GM12878 (cell line): ENCODE measurements at regions not wholly inside any gene's neighbourhood (a gene's known extent, or its start where the extent isn't known, plus 50 kb on each side); places are given as distances from the start of the nearest gene placed in this dataset.

ENCODE experiments used
- ATAC-seq: fragments of 200-7000 bp; cut with Tn5 transposase; 3 replicates; pipeline ENCODE4 v1.9.1; 2020; ENCODE audit warnings: mild to moderate bottlenecking, moderate library complexity
- BruUV-seq: library from RNA; stranded (reverse); fragments of 400-500 nt; replicated peaks from 2 replicates; lab custom pipeline; 2021; lab: Mats Ljungman, UMichigan
- CTCF ChIA-PET: fragments of 300-600 bp; sonication (Branson Sonifier 250); formaldehyde crosslinking; extraction: SDS; loops from one replicate; lab custom pipeline; 2021; ENCODE audit warnings: inconsistent platforms; lab: Yijun Ruan, JAX
- POLR2A ChIA-PET: fragments of 350-600 bp; formaldehyde crosslinking; extraction: SDS; loops from one replicate; lab custom pipeline; 2021; ENCODE audit warnings: inconsistent platforms; lab: Charles Lee
- RAD21 ChIA-PET: fragments of 300-600 bp; sonication (Branson Sonifier 250); formaldehyde crosslinking; loops from one replicate; lab custom pipeline; 2023; ENCODE audit warnings: antibody characterized with exemption; ENCODE audit not compliant: unreplicated experiment; lab: Charles Lee
- SMC1A ChIA-PET: fragments of 300-600 bp; sonication (Branson Sonifier 250); formaldehyde crosslinking; loops from one replicate; lab custom pipeline; 2023; ENCODE audit not compliant: unreplicated experiment, uncharacterized antibody; lab: Charles Lee
- DNase-seq: peaks from one replicate; pipeline ENCODE4 v3.0.0-alpha.2; 2011; ENCODE audit warnings: low read depth, low spot score
- FAIRE-seq: peaks from 3 replicates; lab custom pipeline; 2011; peaks lifted over from hg19 to GRCh38; lab: Jason Lieb, UNC
- H2AFZ ChIP-seq: 2 replicates; pipeline ENCODE4 v1.6.0; 2011; ENCODE audit warnings: low read depth, low read length, control low read depth; ENCODE audit not compliant: control insufficient read depth
- H3K27ac ChIP-seq: 2 replicates; pipeline ENCODE4 v1.5.1; 2011; ENCODE audit warnings: control low read depth; ENCODE audit not compliant: control insufficient read depth, insufficient read depth
- H3K27me3 ChIP-seq, 2 experiments: replicated peaks in 1 of 2; 2 replicates each; pipeline versions ENCODE4 v1.6.0 to v1.6.1; 2011; ENCODE audit warnings: low read length in 1 of 2; ENCODE audit not compliant: control insufficient read depth in 2 of 2, insufficient read depth in 2 of 2
- H3K36me3 ChIP-seq, 2 experiments: 2 replicates each; pipeline ENCODE4 v1.5.1; 2011; ENCODE audit warnings: low read length in 1 of 2; ENCODE audit not compliant: control insufficient read depth in 2 of 2, insufficient read depth in 2 of 2
- H3K4me1 ChIP-seq: 2 replicates; pipeline ENCODE4 v1.6.1; 2011; ENCODE audit warnings: mild to moderate bottlenecking, low read length, moderate library complexity, mixed read lengths; ENCODE audit not compliant: control insufficient read depth, insufficient read depth
- H3K4me2 ChIP-seq: 2 replicates; pipeline ENCODE4 v1.6.0; 2011; ENCODE audit warnings: control low read depth; ENCODE audit not compliant: control insufficient read depth, insufficient read depth
- H3K4me3 ChIP-seq: fragments of 200-600 bp; sonication (generic); 2 replicates; pipeline ENCODE4 v1.5.1; 2016
- H3K79me2 ChIP-seq: 2 replicates; pipeline ENCODE4 v1.6.0; 2011; ENCODE audit warnings: low read length; ENCODE audit not compliant: control insufficient read depth, insufficient read depth
- H3K9ac ChIP-seq: 2 replicates; pipeline ENCODE4 v1.8.0; 2011; ENCODE audit warnings: low read length, control low read depth, mixed read lengths; ENCODE audit not compliant: control insufficient read depth, insufficient read depth
- H3K9me3 ChIP-seq: replicated peaks from 3 replicates; pipeline ENCODE4 v1.5.1; 2011; ENCODE audit warnings: mild to moderate bottlenecking, low read length; ENCODE audit not compliant: control insufficient read depth, insufficient read depth
- H4K20me1 ChIP-seq: 2 replicates; pipeline ENCODE4 v1.6.0; 2011; ENCODE audit not compliant: control insufficient read depth, insufficient read depth
- BCLAF1 ChIP-seq: fragments of 450-650 bp; IDR thresholded peaks from 2 replicates; pipeline ENCODE4 v1.6.1; 2017; ENCODE audit warnings: antibody characterized with exemption, mild to moderate bottlenecking, moderate library complexity
- FOXM1 ChIP-seq: IDR thresholded peaks from 2 replicates; pipeline ENCODE4 v1.6.1; 2012; ENCODE audit warnings: low read depth, mild to moderate bottlenecking, inconsistent platforms, low read length, moderate library complexity
- KDM1A ChIP-seq: fragments of 200-600 bp; sonication (generic); IDR thresholded peaks from 2 replicates; pipeline ENCODE4 v1.6.1; 2016; ENCODE audit warnings: borderline replicate concordance
- TBL1XR1 ChIP-seq: IDR thresholded peaks from 2 replicates; pipeline ENCODE4 v1.6.1; 2012; ENCODE audit warnings: low read depth, low read length, improper control_type of control experiment
- ZBTB11 ChIP-seq: fragments of 450-650 bp; formaldehyde crosslinking; IDR thresholded peaks from 2 replicates; pipeline ENCODE4 v1.5.0; 2022; ENCODE audit warnings: mild to moderate bottlenecking, missing genetic modification characterization
- ZNF622 ChIP-seq: fragments of 450-650 bp; IDR thresholded peaks from 2 replicates; pipeline ENCODE4 v1.6.1; 2017; ENCODE audit warnings: mild to moderate bottlenecking, inconsistent platforms
- WGBS: methylation state at CpG from one replicate; pipeline ENCODE4 v1.1.6; 2016; ENCODE audit warnings: low lambda C conversion rate; ENCODE audit not compliant: insufficient replicate concordance, insufficient coverage; ENCODE audit errors: missing lambda C conversion rate; 5-methylcytosine and 5-hydroxymethylcytosine counted together
- in situ Hi-C: fragments of 300-500 bp; cut with MboI; formaldehyde crosslinking; loops from 9 replicates; pipeline ENCODE4 v1.14.3; 2018; ENCODE audit warnings: mixed read lengths
- intact Hi-C: fragments of 100-400 bp; cut with micrococcal nuclease; formaldehyde crosslinking; loops from one replicate; pipeline ENCODE4 v1.14.2; 2022; ENCODE audit not compliant: unreplicated experiment

- no peak overlapping the region for H2AFZ ChIP-seq
- H3K79me2 ChIP-seq: no peaks in the 10 kb centered on the region
- no peak overlapping the region for H3K9ac ChIP-seq
- TF ChIP-seq KDM1A: no peak
- TF ChIP-seq ZBTB11 (CRISPR knock-in tag): no peak
- TF ChIP-seq TBL1XR1: no peak
- TF ChIP-seq FOXM1: no peak
- no peak for TF ChIP-seq BCLAF1
- TF ChIP-seq ZNF622: no peak
- 32% methylated on average over 14 of the region's 14 CpGs for WGBS
- H4K20me1 ChIP-seq: no peaks in the 10 kb centered on the region
- H3K4me1 ChIP-seq: no peaks in the 10 kb centered on the region
- ChIA-PET RAD21 (no interaction called here), POLR2A (no interaction called here), CTCF (no interaction called here), SMC1A (no interaction called here)
- no peaks in the 10 kb centered on the region for H3K9me3 ChIP-seq
- in situ Hi-C loops: no loop called here
- FAIRE-seq (no peak), ATAC-seq (no peak), DNase-seq (no peak)
- H3K4me3 ChIP-seq: no peak overlapping the region
- H3K4me2 ChIP-seq: no peak overlapping the region
- BruUV-seq: no TSS peak
- H3K27ac ChIP-seq: no peak overlapping the region
- intact Hi-C loops: no loop called here
- peaks cover 2 to 3% of the 10 kb centered on the region in 2 experiments; a peak in 3 of 4 replicates for H3K27me3 ChIP-seq
- H3K36me3 ChIP-seq: no peaks in the 10 kb centered on the region
Observed at GRCh38 chr2:11054783-11055678, 100.2 kb upstream of the SLC66A3 start.
